GDM1 (cell line): ENCODE measurements at regions not wholly inside any gene's neighbourhood (a gene's known extent, or its start where the extent isn't known, plus 50 kb on each side); places are given as distances from the start of the nearest gene placed in this dataset.

Source experiments
- DNase-seq: peaks from one replicate; lab custom pipeline; 2025; lab: John Stamatoyannopoulos, UW

DNA sequence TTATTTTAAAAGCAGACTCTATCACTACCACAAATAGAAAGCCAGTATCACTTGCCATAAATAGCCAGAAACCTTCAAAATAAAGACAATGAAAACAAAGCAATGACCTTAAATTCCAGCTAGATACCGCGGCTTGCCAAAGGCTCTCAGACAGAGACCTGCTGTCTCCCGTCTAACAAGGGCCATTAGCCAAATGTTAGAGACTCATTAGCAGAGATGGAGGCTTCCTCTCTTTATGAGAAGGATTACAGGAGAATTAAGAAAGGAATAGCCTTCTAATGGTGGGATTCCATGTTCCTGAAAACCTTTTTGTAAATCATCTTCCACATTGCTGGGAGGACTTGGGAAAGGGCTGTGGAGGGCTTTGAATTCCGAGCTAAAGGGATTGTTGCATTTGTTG, 206.7 kb downstream of the AACS start:
- DNase-seq, result no peak

DNA sequence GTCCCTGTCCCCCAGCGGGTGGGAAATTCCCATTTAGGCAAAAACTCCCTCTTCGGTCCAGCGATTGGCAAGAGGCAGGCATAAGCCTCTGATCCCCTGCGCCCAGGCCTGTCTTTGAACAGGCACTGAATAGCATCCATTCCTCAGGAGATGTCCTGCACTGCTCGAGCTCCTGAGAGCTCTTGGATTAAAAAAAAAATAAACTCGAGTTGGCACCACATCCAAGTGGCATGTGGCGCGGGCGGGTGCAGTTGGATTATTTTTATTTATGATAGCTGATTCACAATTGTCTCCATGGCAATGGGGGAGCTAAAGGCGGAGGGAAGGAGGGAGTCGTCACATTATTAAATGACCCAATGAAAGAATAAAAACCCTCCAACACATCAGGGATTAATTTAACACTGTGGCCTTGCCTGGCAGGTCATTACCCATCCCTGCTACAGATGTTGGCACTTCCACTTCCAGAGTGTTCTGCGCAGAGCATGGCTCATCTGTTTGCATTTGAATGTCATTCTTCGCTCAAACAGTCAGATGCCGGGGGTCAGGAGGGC, 207.2 kb downstream of the AACS start:
- DNase-seq, result no peak

DNA sequence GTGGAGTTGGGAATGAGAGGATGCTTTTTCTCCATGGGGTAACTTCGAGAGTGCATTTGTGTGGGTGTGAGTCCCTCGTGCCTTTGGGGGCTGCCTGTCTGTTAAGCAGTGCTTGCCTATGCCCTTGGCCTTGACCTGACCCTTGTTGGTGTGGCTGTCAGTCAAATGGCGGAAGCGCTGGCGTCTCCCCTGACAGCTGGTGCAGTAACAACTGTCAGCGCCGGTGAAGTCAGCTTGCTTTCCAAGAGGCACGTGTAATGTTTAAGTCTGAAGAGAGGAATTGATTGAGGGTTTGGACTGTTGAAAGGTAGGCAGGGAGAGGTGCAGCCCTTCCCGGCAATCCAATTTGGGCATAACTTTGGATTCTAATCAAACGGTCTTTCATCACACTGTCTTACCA, 211.3 kb downstream of the AACS start:
- DNase-seq, result no peak

DNA sequence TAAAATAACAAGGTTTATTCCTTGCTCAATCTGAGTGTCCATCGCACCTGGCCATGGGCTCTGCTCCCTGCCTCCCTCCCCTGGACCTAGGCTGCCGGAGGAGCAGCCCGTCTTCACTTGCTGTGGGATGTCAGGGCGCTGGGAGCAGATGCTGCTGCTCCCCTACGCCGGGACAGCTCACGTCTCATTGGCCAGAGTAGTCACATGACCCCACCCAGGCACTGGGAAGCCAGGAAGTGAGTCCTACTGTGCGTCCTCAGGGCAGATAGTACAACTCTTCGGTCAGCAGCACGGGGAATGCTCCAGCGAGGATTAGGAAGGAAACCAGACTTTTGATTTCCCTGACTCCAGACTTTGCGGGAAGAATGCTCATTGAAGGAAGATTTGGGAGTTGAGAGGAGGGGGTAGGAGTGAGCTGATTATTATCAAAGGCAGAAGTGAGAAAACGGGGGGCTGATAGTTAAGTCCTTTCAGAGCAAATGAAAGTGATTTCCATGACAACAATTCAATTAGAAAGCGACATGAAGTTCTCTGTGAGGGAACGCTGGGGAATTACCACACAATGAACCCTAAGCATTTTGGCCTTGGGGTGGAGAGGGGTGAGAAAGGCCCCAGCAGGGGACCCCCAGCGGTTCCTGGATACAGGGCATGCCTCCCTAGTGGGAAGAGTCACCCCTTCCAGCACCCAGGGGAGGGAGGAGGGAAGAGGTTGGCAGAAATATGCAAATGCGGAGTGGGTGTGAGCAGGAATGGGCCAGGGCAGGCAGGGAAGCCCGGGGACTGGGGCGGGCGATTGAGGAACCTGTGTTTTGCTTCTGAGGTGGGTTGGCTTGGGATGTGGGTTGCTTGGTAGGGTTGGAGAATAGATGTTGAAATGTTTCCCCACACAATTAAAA, 215.5 kb downstream of the AACS start:
- DNase-seq, result no peak

DNA sequence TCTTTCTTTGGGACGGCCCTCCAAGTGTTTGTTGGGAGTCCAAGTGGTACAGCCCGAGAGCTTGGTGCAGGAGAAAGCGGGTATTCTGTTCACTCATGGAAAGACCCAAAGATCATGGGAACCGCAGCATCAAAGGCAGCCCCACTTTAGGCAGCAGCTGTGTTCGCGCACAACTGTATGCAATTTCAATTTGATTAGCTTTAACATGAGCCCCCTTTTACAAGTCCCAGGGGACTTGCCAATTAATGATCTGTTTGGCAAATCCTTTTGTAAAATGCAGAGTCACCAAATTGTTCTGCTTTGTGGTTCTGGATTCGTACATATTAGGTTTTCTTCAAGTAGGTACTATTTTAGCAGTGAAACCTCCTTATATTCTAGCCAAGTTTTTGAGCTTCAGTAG, 217.7 kb downstream of the AACS start:
- no peak for DNase-seq

DNA sequence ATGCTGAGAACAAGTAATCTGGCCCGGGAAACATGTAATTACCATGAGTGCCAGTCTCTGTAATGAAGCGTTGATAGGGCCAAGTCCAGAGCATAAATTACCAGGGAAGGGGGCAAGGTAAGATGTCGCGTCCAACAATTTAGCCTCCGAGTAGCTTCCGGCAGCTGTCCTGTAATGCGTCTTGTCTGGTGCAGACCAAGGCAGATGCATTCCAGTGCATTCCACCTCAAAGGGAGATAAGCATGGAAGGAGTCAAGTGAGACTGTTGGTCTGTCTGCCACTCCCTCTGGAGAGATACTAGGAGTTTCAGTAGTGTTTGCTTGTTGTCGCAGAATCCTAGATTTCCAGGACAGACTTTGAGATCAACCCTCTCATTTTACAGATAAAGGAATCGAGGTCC, 218.3 kb downstream of the AACS start:
- DNase-seq, result no peak

DNA sequence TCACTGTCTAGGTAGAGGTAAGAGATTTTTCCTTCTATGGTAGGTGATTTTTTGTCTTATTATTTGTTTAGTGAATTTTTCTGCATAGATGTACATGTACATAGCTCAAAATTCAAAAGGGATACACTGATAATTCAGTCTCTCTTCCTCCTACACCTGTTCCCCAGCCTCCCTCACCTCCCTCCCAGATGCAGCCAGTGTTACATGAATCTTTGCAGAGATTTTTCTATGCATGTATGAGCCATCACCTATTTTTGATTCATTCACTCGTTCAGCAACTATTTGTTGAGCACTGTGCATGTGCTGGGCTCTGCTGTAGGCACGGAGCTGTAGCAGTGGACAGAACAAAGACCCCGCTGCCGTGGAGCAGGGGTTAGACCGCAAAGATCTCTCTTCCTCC, 218.9 kb downstream of the AACS start:
- no peak for DNase-seq

DNA sequence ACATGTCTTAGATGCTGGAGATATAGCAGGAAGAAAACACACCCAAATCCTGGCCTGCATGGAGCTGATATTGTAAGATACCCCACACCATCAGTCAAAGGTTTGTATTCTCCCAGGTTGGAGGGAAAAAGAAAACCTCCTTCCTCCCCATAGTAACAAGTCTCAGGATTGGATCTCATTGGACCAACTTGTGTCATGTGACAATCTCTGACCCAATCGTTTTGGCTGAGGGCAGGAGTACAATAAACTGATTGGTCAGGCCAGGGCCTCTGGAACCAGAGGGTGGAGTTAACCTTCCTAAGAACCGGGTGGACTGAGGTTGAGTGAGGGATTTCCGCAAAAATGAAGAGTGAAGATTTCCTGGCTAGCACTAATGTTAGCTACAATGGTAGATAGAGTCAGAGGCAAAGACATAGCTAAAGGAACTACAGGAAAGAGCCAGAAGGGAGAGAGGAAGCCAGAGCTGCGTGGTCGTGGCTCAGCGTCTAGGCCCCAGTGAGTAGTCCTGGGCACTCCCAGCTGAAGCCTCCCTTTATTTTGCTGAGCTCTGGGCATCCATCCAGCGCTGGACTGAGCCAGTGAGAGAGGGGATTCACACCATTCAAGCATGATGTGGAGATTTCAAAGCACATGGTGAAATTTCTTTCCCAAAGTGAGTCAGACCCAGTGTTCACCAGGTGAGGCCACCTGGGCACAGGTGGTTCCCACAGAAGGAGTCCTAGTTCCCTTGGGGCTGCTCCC, 219.9 kb downstream of the AACS start:
- DNase-seq, result no peak

DNA sequence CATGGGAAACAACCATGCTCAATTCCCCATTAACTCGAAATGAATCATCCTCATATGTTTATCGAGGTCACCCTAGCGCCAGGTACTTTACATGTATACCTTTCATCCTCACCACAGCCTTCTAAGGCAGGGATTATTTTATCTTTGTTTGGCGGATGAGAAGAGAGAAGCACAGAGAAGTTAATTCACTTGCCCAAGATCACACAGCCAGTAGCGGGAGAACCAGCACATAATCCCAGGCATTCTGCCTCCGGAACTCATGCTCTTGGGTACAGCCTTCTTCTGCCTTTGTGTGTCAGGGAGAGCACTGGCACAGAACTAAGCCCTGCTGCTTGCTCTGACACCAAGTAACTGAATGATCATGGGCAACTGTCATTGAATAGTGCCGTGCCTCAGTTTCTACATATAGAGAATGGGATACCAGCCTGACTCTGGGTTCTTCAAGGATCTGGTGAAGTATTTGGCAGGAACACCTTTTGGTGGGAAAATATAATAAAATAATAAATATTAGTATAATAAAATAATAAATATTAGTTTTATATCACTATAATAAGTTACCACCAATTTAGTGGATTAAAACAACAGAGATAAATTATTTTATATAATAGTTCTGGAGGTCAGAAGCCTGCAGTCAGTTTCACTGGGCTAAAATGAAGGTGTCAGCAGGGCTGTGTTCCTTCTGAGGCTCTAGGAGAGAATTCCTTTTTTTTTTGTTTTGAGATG, 220.9 kb downstream of the AACS start:
- DNase-seq, result no peak

DNA sequence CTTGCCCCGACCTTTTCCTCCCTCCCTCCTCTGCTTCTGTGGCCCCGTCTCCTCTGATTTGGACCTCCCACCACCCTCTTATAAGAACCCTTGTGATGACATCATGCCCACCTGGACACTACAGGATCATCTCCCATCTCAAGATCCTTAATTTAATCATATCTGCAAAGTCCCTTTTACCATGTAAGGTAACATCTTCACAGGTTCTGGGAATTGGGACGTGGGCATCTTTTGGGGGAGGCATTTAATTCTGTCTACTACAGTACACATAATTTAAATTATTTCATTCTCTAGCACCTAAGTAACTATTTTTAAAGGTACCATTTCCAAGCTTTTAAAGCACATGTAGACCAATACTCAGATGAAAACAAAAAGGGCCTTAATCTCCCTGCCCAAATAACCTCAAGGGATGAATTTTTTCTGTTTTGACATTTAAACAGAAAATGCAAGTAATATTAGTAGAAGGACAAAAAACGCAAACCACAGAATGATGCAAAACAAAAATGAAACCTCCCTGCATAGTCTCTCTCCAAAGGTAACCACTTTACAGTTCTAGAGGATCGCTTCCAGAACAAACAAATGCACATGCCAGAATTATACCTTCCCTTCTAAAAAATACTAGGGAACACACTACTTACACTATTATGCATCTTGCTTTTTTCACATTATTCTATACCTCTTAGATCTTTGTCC, 222.1 kb downstream of the AACS start:
- no peak for DNase-seq

DNA sequence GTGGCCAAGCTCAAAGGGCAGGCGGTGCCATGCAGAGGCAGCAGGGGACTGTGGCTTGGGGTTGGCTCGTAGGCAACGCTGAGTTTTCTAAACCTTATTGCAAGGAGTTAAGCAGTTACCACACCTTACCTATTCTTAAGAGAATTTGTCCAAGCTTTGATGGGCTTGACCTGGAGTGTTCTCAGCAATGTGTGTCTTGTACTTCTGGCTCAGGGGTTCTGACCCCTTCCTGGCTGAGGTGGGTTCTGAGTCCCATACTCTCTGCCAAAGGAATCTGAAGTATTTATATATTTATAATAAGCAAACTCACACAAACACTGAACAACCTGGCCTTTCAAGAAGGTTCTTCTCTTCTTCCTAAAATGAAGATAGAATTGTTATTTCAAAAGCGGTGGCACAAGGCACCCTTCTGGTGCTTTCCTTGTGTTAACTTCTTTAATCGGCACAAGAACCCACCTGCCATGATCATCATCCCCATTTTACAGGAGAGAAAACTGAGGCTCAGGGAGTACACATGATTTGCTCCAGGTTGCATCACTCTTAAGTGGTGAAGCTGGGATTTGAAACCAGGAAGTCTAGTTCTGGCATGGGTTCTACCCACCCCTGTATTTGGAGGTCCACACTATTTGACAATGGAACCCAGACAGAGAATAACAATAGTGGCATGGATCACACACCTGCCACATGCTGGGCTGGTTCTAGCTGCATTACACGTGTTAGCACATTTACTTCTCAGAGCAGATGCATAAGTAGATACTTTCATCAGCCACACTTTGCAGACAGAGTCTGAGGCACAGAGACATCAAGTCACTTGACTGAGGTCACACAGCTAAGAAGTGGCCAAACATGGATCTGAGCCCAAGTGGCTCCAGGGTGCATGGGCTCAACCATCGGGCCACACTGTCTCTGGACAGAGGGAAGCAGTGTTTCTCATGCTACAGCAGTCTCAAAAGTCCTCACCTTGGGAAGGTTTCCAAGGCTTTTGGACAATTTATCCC, 224.0 kb downstream of the AACS start:
- DNase-seq, result no peak

DNA sequence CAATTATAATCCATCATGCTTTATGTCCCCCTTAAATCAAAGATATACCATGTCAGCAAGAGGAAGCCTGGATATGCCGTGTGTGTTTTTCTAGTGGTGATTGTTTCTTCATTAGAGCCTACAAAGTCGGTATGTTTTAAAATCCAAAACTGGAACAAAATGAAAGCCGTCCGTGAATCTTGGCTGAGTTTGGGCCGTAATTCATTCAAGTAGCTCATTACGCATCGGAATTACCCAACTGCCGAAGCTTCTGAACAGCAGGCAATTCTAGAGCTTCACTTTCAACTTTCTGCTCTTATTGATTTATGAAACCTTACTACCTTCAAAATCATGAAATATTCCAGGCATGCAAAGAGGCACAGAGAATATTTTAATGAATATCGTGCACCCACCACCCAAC, 224.7 kb downstream of the AACS start:
- DNase-seq, result no peak

DNA sequence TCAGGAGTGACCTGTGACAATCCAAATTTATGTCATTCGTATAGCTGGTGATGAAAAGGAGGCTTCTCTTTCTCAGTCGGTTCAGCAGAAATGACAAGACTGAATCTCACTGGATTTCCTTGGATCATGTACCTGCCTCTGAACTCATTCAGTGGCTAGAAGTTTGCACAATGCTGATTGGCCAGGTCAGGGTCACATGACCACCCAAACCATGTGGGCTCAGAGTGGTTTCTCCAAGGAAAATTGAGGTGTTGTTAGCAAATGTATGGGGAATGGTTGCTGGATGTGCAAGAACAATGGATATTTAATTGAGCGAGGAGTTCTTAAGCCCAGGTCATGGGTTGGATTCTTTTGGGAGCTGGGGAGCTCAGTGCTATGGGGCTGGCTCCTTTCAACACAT, 227.5 kb downstream of the AACS start:
- DNase-seq, result no peak

DNA sequence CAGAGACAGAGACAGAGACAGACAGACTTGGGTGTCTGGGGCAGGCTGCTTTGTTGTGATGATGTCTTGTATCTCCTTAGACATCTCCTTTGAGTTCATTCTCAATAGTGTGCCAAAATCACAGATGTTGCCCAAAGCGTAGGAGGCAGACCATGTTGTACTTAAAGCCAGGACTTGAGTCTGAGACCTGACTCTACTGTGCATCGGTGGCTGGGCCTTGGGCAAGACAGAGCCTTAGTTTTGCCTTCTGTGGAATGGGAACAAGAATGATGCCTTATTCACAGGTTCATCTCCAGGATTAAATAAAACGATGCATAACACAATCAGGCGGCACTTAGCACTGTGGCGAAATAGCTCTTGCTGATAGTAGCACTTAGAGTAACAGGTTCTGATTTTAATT, 230.3 kb downstream of the AACS start:
- DNase-seq, result no peak

DNA sequence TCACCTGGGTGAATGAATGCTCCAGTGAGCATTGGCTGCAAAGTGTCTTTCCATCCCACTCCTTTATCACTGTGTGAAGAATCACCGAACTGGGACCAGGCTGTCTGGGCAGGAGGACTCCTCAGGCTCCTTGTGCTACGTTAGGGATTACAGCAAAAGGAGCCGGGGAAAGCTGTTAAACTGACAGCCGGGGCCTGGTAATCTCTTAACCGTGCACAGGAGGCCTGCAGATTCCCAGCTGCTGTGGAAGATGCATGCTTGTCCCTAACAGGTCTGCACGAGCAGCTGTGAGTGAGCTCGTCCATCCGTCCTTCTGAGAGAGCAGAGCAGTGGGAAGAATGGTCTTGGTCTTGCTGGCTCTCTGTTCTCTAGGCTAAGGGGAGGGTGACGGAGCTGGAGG, 231.5 kb downstream of the AACS start:
- DNase-seq, result no peak

DNA sequence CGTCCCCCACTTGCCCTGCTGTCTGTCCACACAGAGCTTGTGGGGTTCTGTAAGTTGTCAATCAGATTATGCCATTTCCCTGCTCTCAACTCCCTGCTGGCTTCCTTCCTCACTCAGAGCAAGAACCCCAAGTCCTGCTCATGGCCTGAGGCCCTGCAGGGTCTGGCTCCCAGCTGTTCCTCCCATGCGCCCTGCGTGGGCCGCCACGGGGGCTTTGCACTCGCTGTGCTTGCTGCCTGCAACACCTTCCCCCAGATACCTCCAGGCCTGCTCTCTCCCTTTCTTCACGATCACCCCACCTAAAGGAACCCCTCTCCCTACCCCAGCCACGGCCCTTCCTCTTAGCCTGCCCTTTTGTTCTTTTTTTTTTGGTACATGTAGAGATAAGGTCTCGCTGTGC, 234.6 kb downstream of the AACS start:
- no peak for DNase-seq

DNA sequence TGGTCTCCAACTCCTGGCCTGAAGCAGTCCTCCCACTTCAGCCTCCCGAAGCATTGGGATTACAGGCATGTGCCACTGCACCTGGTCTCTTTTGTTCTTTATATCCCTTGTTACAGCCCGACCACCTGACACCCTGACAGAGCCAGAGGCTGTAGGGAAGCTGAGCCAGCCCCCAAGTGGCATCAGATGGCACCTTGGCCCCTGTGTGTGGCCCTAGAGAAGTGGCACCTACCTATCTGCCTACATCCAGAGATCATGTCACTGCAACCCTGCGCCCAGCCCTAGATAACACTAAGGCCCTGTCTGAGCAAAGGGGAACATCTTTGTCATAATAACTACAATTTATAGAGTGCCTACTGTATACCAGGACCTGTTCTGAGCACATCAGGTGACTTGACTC, 235.0 kb downstream of the AACS start:
- no peak for DNase-seq

DNA sequence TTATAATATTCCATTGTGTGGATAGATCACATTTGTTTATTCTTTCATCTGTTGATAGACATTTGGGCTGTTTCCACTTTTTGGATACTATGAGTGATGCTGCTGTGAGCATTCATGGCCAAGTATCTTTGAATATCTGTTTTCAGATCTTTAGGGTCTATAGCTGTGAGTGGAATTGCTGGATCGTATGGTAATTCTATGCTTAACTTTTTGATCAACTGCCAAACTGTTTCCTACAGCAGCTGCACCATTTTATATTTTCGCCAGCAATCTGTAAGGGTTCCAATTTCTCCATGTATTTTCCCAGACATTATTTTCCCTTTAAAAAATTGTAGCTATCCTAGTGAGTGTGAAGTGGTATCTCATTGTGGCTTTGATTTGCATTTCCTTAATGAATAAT, 238.1 kb downstream of the AACS start:
- DNase-seq, result no peak

DNA sequence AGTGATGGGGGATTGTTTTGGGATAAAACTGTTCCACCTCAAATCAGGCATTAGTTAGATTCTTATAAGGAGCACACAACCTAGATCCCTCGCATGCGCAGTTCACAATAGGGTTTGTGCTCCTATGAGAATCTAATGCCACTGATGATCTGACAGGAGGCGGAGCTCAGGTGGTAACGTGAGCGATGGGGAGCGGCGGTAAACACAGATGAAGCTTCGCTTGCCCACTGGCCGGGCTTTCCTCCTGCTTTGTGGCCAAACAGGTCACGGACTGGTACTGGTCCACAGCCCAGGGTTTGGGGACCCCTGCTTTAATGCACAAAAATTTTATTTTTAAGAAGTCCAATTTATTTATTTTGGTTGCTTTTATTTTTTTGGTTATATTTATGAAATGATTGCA, 238.8 kb downstream of the AACS start:
- no peak for DNase-seq

DNA sequence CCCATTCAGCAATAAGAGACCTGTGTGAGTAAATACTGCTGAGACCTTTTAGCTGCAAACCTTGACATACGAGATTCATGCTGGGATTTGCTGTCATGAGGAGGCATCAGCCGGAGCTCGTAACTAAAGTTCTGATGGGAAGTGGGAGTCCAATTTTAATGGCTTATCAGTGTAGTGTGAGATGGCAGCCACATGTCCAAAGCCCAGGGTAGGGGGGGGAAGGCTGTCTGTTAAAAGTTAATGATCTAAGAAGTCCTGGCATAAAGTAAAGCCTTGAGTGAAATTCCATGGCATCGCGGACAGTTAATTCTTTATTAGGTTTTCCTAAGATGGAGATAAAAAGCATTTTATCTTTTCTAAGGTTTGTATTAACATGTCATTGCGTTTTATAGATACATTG, 240.0 kb downstream of the AACS start:
- DNase-seq, result no peak

DNA sequence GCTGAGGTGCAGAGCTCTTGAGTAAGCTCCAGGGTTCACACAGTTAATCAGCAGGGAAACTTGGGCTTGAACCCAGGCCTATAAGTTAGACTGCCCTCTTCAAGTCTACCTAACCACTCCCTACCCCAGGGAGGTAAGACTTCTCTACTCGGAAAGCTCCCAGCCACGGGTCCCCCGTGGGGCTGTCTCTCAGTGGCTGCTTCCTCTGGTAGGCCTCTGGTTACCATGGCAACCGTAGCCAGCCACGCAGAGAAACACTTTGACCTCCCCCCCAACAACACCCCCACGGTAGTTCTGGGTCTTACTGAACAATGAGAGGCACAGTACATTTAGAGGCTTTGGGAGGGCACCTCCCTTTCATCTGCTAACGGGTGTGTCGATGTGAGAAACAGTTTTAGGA, 245.2 kb downstream of the AACS start:
- DNase-seq, result no peak
